Thoracic aorta (tissue), 2 donors: ENCODE measurements at regions not wholly inside any gene's neighbourhood (a gene's known extent, or its start where the extent isn't known, plus 50 kb on each side); places are given as distances from the start of the nearest gene placed in this dataset.

Experiments used
- ATAC-seq: fragments of 150-250 bp; one replicate; pipeline ENCODE4 v1.8.0; 2017; ENCODE audit warnings: low read depth; ENCODE audit not compliant: insufficient number of reproducible peaks, low FRiP score
- DNase-seq: peaks from one replicate; pipeline ENCODE4 v3.0.0-alpha.2; 2020; ENCODE audit warnings: low spot score
- H3K27ac ChIP-seq, 2 donors: fragments of 200-600 bp; sonication (generic); 1 replicate in 1 of 2; 2 replicates in 1 of 2; pipeline ENCODE4 v1.5.1; 2016; ENCODE audit warnings: mild to moderate bottlenecking in 2 of 2, moderate library complexity in 2 of 2
- H3K27me3 ChIP-seq: fragments of 200-600 bp; sonication (generic); replicated peaks from 2 replicates; pipeline ENCODE4 v1.6.0; 2016; ENCODE audit warnings: mild to moderate bottlenecking; ENCODE audit not compliant: insufficient read depth
- H3K36me3 ChIP-seq: fragments of 200-600 bp; sonication (generic); one replicate; pipeline ENCODE4 v1.5.1; 2016
- H3K4me1 ChIP-seq, 2 donors: fragments of 200-600 bp; sonication (generic); 1 replicate in 1 of 2; 2 replicates in 1 of 2; pipeline versions ENCODE4 v1.5.1 to v1.6.0; 2016; ENCODE audit warnings: low read depth in 2 of 2, mild to moderate bottlenecking in 1 of 2; ENCODE audit not compliant: control insufficient read depth in 1 of 2
- H3K4me3 ChIP-seq: fragments of 200-600 bp; sonication (generic); 2 replicates; pipeline ENCODE4 v1.5.1; 2016; ENCODE audit warnings: mild to moderate bottlenecking
- H3K9me3 ChIP-seq: fragments of 200-600 bp; sonication (generic); 2 replicates; pipeline ENCODE4 v1.5.1; 2016
- CTCF ChIP-seq: fragments of 200-600 bp; sonication (generic); IDR thresholded peaks from one replicate; pipeline ENCODE4 v1.5.1; 2019; ENCODE audit warnings: antibody characterized with exemption

- Histone ChIP-seq H3K9me3 (no peaks in the 10 kb centered on the region), H3K4me1 (no peaks in the 10 kb centered on the region), H3K27ac (no peak overlapping the region), H3K27me3 (no peaks in the 10 kb centered on the region), H3K4me3 (no peak overlapping the region), H3K36me3 (no peaks in the 10 kb centered on the region)
- ATAC-seq: no peak
- TF ChIP-seq CTCF: no peak
- no peak for DNase-seq
Observed at GRCh38 chr6:19997104-19997503, 159.9 kb downstream of the ID4 start.

GRCh38 chr6:19998541-19998940 lies 161.4 kb downstream of the ID4 start:
- Histone ChIP-seq H3K4me1 (no peaks in the 10 kb centered on the region), H3K9me3 (no peaks in the 10 kb centered on the region), H3K36me3 (no peaks in the 10 kb centered on the region), H3K27me3 (no peaks in the 10 kb centered on the region), H3K4me3 (no peak overlapping the region), H3K27ac (no peak overlapping the region)
- ATAC-seq (no peak), DNase-seq (no peak)
- TF ChIP-seq CTCF: no peak

- DNase-seq (no peak), ATAC-seq (no peak)
- Histone ChIP-seq H3K36me3 (no peaks in the 10 kb centered on the region), H3K27me3 (no peaks in the 10 kb centered on the region), H3K4me3 (no peak overlapping the region), H3K9me3 (no peaks in the 10 kb centered on the region), H3K27ac (no peak overlapping the region), H3K4me1 (no peaks in the 10 kb centered on the region)
- no peak for TF ChIP-seq CTCF
Observed at GRCh38 chr6:19999319-20000191, 162.4 kb downstream of the ID4 start.

GRCh38 chr6:20001286-20001685 lies 164.1 kb downstream of the ID4 start:
- no peak for TF ChIP-seq CTCF
- no peak for DNase-seq
- H3K4me3 ChIP-seq: no peak overlapping the region

GRCh38 chr6:20006037-20006436 lies 168.9 kb downstream of the ID4 start:
- ATAC-seq (no peak), DNase-seq (no peak)
- Histone ChIP-seq H3K36me3 (no peaks in the 10 kb centered on the region), H3K4me3 (no peak overlapping the region), H3K27ac (no peak overlapping the region), H3K27me3 (no peaks in the 10 kb centered on the region), H3K4me1 (no peaks in the 10 kb centered on the region), H3K9me3 (no peaks in the 10 kb centered on the region)
- no peak for TF ChIP-seq CTCF

More at GRCh38 chr6:20001286-20001685, 164.1 kb downstream of the ID4 start:
- Histone ChIP-seq H3K27ac (no peak overlapping the region), H3K27me3 (no peaks in the 10 kb centered on the region), H3K4me1 (no peaks in the 10 kb centered on the region), H3K9me3 (no peaks in the 10 kb centered on the region), H3K36me3 (no peaks in the 10 kb centered on the region)
- no peak for ATAC-seq
